DND-41 (cell line): ENCODE measurements at regions not wholly inside any gene's neighbourhood (a gene's known extent, or its start where the extent isn't known, plus 50 kb on each side); places are given as distances from the start of the nearest gene placed in this dataset.
"Not testable (repeated sequence)": the region's sequence is repeated elsewhere in the genome, so short reads cannot be mapped to it uniquely, and the experiment has no call there.

Experiments
- ATAC-seq: fragments of 200-7000 bp; cut with Tn5 transposase; 3 replicates; pipeline ENCODE4 v1.9.1; 2021; ENCODE audit warnings: low read depth; ENCODE audit not compliant: insufficient read depth
- DNase-seq: peaks from one replicate; pipeline ENCODE4 v3.0.0-alpha.2; 2020
- H2AFZ ChIP-seq: 2 replicates; pipeline ENCODE4 v1.6.0; 2012; ENCODE audit warnings: low read depth, low read length
- H3K27ac ChIP-seq: 2 replicates; pipeline ENCODE4 v1.5.1; 2012; ENCODE audit warnings: low read length, inconsistent platforms
- H3K27me3 ChIP-seq: fragments of 200-600 bp; sonication (generic); 2 replicates; pipeline ENCODE4 v1.6.0; 2012; ENCODE audit warnings: low read length, mild to moderate bottlenecking, inconsistent platforms; ENCODE audit not compliant: insufficient read depth, poor library complexity
- H3K36me3 ChIP-seq: 2 replicates; pipeline ENCODE4 v1.5.1; 2012; ENCODE audit warnings: low read length, inconsistent platforms; ENCODE audit not compliant: insufficient read depth
- H3K4me1 ChIP-seq: 2 replicates; pipeline ENCODE4 v1.5.1; 2012; ENCODE audit warnings: mild to moderate bottlenecking, low read length; ENCODE audit not compliant: insufficient read depth
- H3K4me2 ChIP-seq: 2 replicates; pipeline ENCODE4 v1.6.0; 2012; ENCODE audit warnings: mild to moderate bottlenecking, moderate library complexity, low read length, inconsistent platforms; ENCODE audit not compliant: insufficient read depth
- H3K4me3 ChIP-seq, 2 experiments: fragments of 200-600 bp in 1 of 2; shearing (Covaris generic) in 1 of 2; 2 replicates each; pipeline ENCODE4 v1.5.1; 2012 to 2016; ENCODE audit warnings: inconsistent platforms in 2 of 2, low read length in 2 of 2, mild to moderate bottlenecking in 2 of 2, low read depth in 1 of 2, moderate library complexity in 1 of 2
- H3K79me2 ChIP-seq: 2 replicates; pipeline ENCODE4 v1.6.0; 2012; ENCODE audit warnings: low read length, inconsistent platforms; ENCODE audit not compliant: insufficient read depth
- H3K9ac ChIP-seq: 2 replicates; pipeline ENCODE4 v1.6.0; 2012; ENCODE audit warnings: low read depth, mild to moderate bottlenecking, inconsistent platforms, low read length, moderate library complexity
- H3K9me3 ChIP-seq: 2 replicates; pipeline ENCODE4 v1.5.1; 2012; ENCODE audit warnings: low read length, moderate library complexity, mild to moderate bottlenecking, inconsistent platforms; ENCODE audit not compliant: insufficient read depth, severe bottlenecking
- H4K20me1 ChIP-seq: 2 replicates; pipeline ENCODE4 v1.6.0; 2012; ENCODE audit warnings: low read length; ENCODE audit not compliant: insufficient read depth
- CTCF ChIP-seq: IDR thresholded peaks from 2 replicates; pipeline ENCODE4 v1.5.1; 2012; ENCODE audit warnings: borderline replicate concordance, low read length, moderate library complexity, mild to moderate bottlenecking; ENCODE audit not compliant: poor library complexity, severe bottlenecking; ENCODE audit errors: extremely low read depth
- EZH2 ChIP-seq: IDR thresholded peaks from 3 replicates; pipeline ENCODE4 v1.6.1; 2012; ENCODE audit warnings: borderline replicate concordance, low read depth, mild to moderate bottlenecking, moderate library complexity, low read length, inconsistent platforms; ENCODE audit not compliant: severe bottlenecking

- Histone ChIP-seq H2AFZ (no peak overlapping the region), H3K36me3 (no peaks in the 10 kb centered on the region), H3K9me3 (no peaks in the 10 kb centered on the region), H3K27me3 (no peaks in the 10 kb centered on the region), H3K4me1 (no peaks in the 10 kb centered on the region), H3K4me2 (no peak overlapping the region), H3K9ac (no peak overlapping the region), H3K4me3 (no peak overlapping the region), H4K20me1 (no peaks in the 10 kb centered on the region), H3K27ac (no peak overlapping the region), H3K79me2 (no peaks in the 10 kb centered on the region)
- no peak for ATAC-seq
- no peak for DNase-seq
- TF ChIP-seq EZH2 (no peak), CTCF (no peak)
These were observed 234.3 kb upstream of the FOLH1 start for GRCh38 chr11:49442669-49443068.

GRCh38 chr11:49439901-49440300 lies 231.5 kb upstream of the FOLH1 start:
- not testable (repeated sequence) for H4K20me1 ChIP-seq, H3K79me2 ChIP-seq, H3K4me3 ChIP-seq, H3K9me3 ChIP-seq, ATAC-seq, H3K36me3 ChIP-seq, H3K4me1 ChIP-seq, H3K27ac ChIP-seq, DNase-seq, H3K4me2 ChIP-seq, H2AFZ ChIP-seq, H3K27me3 ChIP-seq, H3K9ac ChIP-seq

- ATAC-seq, H3K9me3 ChIP-seq, H3K9ac ChIP-seq, H3K4me1 ChIP-seq, H4K20me1 ChIP-seq, H2AFZ ChIP-seq, H3K79me2 ChIP-seq, H3K4me2 ChIP-seq, H3K27ac ChIP-seq, H3K4me3 ChIP-seq, H3K36me3 ChIP-seq, H3K27me3 ChIP-seq, DNase-seq: not testable (repeated sequence)
These were observed 225.9 kb upstream of the FOLH1 start for GRCh38 chr11:49434308-49434707.

GRCh38 chr11:49432242-49432848 lies 223.9 kb upstream of the FOLH1 start:
- Histone ChIP-seq H3K4me3 (no peak overlapping the region), H3K27ac (no peak overlapping the region), H3K79me2 (no peaks in the 10 kb centered on the region), H2AFZ (no peak overlapping the region), H3K4me1 (no peaks in the 10 kb centered on the region), H3K9me3 (no peaks in the 10 kb centered on the region), H4K20me1 (no peaks in the 10 kb centered on the region), H3K9ac (no peak overlapping the region), H3K4me2 (no peak overlapping the region), H3K36me3 (no peaks in the 10 kb centered on the region), H3K27me3 (no peaks in the 10 kb centered on the region)
- no peak for TF ChIP-seq EZH2
- no peak for TF ChIP-seq CTCF
- ATAC-seq (no peak), DNase-seq (no peak)
